ENCODE measurements at regions not wholly inside any gene's neighbourhood (a gene's known extent, or its start where the extent isn't known, plus 50 kb on each side); places are given as distances from the start of the nearest gene placed in this dataset.

GRCh38 chr6:7050004-7050403 is 57.8 kb upstream of the RREB1 start:
- no peak for TF ChIP-seq HNRNPK (IDR thresholded peaks at IDR 0.05; ENCODE audit: low read depth, low read length, poor library complexity, severe bottlenecking)
- TF ChIP-seq TCF7 (IDR thresholded peaks at IDR 0.05; ENCODE audit: borderline replicate concordance), result no peak
- no peak for TF ChIP-seq RAD51 (IDR thresholded peaks at IDR 0.05; ENCODE audit: borderline replicate concordance, low read depth)
- TF ChIP-seq TBL1XR1 (IDR thresholded peaks at IDR 0.05; ENCODE audit: low read length in 2 of 2), result no peak
- TF ChIP-seq MAX (CRISPR knock-in tag; IDR thresholded peaks at IDR 0.05), result no peak

Measured in K562 (cell line).